NCI-H446 treated with DMSO at 0.1 percent for 48 hours (cell line): ENCODE measurements at regions not wholly inside any gene's neighbourhood (a gene's known extent, or its start where the extent isn't known, plus 50 kb on each side); places are given as distances from the start of the nearest gene placed in this dataset.
"Not testable (repeated sequence)": the region's sequence is repeated elsewhere in the genome, so short reads cannot be mapped to it uniquely, and the experiment has no call there.

Source experiments
- DNase-seq: peaks from one replicate; lab custom pipeline; 2025; lab: John Stamatoyannopoulos, UW

DNA sequence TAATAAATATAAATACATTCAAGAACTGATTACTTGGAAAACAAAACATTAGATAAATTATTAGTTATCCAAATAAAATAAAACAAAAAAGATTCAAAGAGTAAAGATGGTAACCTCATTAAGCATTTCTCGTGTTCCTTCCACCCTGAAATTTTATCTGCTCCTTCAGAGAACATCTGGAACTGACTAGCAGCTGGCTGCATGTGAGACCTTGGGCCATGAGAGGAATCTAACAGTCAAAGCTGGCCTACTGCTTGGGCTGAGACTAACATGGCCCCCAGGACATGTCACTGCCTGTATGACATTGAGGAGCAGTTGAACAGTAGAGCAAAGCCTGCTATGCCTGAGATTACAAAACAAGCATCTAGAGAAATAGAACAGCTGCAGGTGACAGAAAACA lies 208.5 kb upstream of the ZSWIM2 start:
- DNase-seq: no peak

DNA sequence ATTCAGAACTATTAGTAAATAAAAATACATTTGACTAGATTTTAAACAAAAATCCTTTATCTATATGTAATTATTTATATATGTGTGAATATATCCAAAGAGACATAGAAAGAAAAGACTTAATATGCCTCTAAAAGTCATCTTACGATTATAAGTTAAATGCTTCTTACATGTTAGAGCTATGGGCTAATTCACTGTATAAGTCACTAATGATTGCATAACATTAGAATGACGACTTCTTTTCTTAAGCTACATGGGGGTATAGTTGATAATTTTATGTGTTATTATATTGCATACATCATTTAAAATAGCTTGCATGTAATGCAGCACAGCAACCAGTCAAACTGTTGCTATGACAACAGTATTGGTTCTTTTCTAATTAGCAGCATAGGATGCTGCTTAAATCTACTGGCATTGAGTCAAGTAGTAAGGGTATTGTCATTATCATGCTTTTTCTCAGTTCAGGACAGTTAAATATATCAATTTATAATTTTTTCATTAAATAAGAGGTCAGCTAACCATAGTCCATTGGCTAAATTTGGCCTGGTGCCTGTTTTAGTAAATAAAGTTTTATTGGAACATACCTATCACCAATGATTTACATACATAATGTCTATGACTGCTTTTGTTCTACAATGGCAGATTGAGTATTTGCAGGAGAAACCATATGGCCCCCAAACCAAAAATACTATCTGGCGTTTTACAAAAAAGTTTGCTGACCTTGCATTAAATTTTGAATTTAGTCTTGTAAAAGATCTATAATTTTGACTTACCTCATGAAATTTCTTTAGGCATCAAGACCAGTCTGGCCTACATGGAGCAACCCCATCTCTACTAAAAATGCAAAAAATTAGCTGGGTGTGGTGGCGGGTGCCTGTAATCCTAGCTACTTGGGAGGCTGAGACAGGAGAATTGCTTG lies 207.7 kb upstream of the ZSWIM2 start:
- DNase-seq: no peak

DNA sequence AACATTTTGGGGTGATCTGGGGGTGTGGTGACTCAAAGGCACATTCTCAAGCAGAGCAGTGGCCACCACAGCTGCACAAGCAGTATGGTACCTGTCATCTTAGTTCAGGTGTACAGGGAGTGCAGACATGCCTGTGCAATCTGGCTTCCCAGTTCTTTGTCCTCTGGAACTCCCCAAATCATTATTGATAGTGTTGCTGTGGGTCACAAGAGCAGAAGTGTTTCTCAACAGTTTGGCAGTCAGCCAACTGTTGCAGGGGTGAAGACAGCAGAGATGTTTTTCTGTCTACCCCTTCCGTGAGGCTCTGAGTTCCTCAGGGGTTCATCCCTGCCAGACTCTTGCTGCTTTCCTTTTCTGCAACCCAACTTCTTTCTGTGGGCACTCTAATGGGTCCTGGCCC lies 206.5 kb upstream of the ZSWIM2 start:
- DNase-seq: no peak

GRCh38 chr2:187054501-187055319 lies 205.7 kb upstream of the ZSWIM2 start:
- DNase-seq: no peak

- DNase-seq: no peak
These were observed 202.4 kb upstream of the ZSWIM2 start for GRCh38 chr2:187051350-187051749.

GRCh38 chr2:187050409-187050998 lies 201.5 kb upstream of the ZSWIM2 start:
- no peak for DNase-seq

GRCh38 chr2:187037310-187037709 lies 188.3 kb upstream of the ZSWIM2 start:
- DNase-seq: no peak

- no peak for DNase-seq
These were observed 185.5 kb upstream of the ZSWIM2 start for GRCh38 chr2:187034434-187034833.

DNA sequence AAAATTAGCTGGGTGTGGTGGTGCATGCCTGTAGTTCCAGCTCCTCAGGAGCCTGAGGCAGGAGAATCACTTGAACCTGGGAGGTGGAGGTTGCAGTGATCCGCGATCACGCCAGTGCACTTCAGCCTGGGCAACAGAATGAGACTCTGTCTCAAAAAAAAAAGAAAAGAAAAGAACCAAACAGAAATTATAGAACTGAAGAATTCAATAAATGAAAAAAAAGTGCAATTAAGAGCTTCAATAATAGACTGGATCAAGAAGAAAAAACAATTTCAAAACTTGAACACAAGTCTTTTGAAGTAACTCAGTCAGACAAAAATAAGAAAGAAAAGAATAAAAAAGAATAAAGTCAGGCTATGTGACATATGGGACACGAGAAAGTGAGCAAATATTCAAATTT lies 175.8 kb upstream of the ZSWIM2 start:
- DNase-seq: no peak

GRCh38 chr2:187023996-187024395 lies 175.0 kb upstream of the ZSWIM2 start:
- not testable (repeated sequence) for DNase-seq

GRCh38 chr2:187017438-187017837 lies 168.5 kb upstream of the ZSWIM2 start:
- DNase-seq: no peak

GRCh38 chr2:187013058-187013457 lies 164.1 kb upstream of the ZSWIM2 start:
- DNase-seq: no peak

GRCh38 chr2:187011206-187011832 lies 162.3 kb upstream of the ZSWIM2 start:
- DNase-seq: no peak

GRCh38 chr2:187009483-187010239 lies 160.7 kb upstream of the ZSWIM2 start:
- no peak for DNase-seq

DNA sequence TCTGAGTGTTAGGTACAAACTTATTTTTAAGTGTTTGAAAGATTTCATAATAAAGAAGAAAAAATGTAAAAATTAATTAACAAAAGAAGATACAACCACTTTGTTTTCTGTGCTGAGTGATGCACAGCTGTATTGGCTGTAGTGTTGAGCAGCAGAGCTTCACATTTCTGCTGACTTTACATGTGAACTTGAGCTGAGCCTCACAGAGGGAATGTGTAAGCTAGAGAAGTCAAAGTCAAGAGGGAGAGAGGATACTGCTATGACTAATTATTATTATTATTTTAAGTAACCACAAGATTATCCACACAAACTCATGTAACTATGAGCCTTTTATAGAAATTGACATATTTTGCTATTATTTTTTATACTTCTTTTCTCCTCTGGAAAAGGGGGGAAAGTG lies 159.1 kb upstream of the ZSWIM2 start:
- DNase-seq: no peak

GRCh38 chr2:187003611-187004010 lies 154.6 kb upstream of the ZSWIM2 start:
- no peak for DNase-seq

GRCh38 chr2:187003038-187003554 lies 154.1 kb upstream of the ZSWIM2 start:
- DNase-seq: no peak

GRCh38 chr2:187002242-187002641 lies 153.3 kb upstream of the ZSWIM2 start:
- no peak for DNase-seq

DNA sequence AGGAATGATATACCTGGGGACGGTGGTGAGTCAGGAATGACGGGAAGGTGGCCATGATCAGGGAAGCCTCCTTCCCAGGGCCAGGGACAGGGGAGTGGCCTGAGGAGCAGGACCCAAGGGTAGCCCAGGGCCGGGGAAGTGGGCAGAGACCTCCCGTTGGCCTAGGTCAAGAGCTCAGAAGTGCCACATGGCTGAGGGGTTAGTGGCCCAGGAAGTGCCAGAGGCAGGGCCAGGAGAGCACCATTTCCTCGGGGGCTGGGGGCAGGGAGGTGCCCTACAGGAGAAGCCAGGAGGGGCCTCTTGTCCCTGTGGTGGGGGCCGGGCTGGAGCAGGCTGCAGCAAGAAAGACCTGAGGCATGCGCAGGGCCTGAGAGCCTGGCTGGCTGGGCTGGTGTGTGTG lies 152.3 kb upstream of the ZSWIM2 start:
- no peak for DNase-seq

- no peak for DNase-seq
These were observed 146.1 kb upstream of the ZSWIM2 start for GRCh38 chr2:186995092-186995491.

DNA sequence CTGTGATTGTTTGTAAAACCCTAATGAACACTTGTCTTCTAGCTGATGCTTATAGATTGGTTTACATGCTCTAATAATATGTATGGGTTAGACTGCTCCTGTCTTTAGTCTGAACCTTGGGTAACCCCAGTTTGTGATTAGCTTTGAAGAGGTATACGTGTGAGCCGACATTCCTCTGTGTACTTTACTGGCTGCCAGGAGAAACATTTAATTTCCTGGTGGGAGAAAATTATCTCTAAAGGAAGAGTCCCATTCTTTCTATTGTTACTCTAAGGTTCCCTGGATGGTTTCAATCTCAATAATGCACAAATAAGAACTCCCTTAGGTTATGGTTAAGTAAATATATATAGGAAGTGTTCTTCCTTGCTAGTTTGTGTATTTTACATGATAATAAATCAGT lies 143.6 kb upstream of the ZSWIM2 start:
- no peak for DNase-seq
